NT2/D1 (cell line): ENCODE measurements at regions not wholly inside any gene's neighbourhood (a gene's known extent, or its start where the extent isn't known, plus 50 kb on each side); places are given as distances from the start of the nearest gene placed in this dataset.

Experiments
- DNase-seq: peaks from one replicate; pipeline ENCODE4 v3.0.0-alpha.2; 2011; ENCODE audit warnings: low read depth, low spot score
- H3K27me3 ChIP-seq: 2 replicates; pipeline ENCODE4 v1.6.0; 2011; ENCODE audit warnings: mild to moderate bottlenecking; ENCODE audit not compliant: insufficient read length, insufficient read depth
- H3K36me3 ChIP-seq: 2 replicates; pipeline ENCODE4 v1.6.1; 2011; ENCODE audit warnings: mild to moderate bottlenecking, low read length, mixed read lengths; ENCODE audit not compliant: insufficient read depth, insufficient read length
- H3K4me1 ChIP-seq: 2 replicates; pipeline ENCODE4 v1.5.1; 2011; ENCODE audit not compliant: insufficient read depth, insufficient read length
- H3K4me3 ChIP-seq: 2 replicates; pipeline ENCODE4 v1.5.1; 2011; ENCODE audit warnings: low read depth; ENCODE audit not compliant: insufficient read length
- H3K9ac ChIP-seq: 2 replicates; pipeline ENCODE4 v1.6.0; 2011; ENCODE audit warnings: low read depth; ENCODE audit not compliant: insufficient read length
- H3K9me3 ChIP-seq: 2 replicates; pipeline ENCODE4 v1.5.1; 2011; ENCODE audit warnings: mild to moderate bottlenecking, low read length; ENCODE audit not compliant: insufficient read depth
- SUZ12 ChIP-seq: IDR thresholded peaks from 2 replicates; pipeline ENCODE4 v1.6.1; 2011; ENCODE audit not compliant: insufficient read length, insufficient read depth; ENCODE audit errors: extremely low read depth
- YY1 ChIP-seq: IDR thresholded peaks from 2 replicates; pipeline ENCODE4 v1.6.1; 2011; ENCODE audit not compliant: insufficient read length, insufficient read depth
- ZNF274 ChIP-seq: IDR thresholded peaks from 2 replicates; pipeline ENCODE4 v1.6.1; 2011; ENCODE audit warnings: mild to moderate bottlenecking, low read depth, low read length

GRCh38 chr7:23966941-23967340, 256.9 kb downstream of the STK31 start:
- no peak overlapping the region for H3K4me3 ChIP-seq
- H3K9me3 ChIP-seq, result no peaks in the 10 kb centered on the region
- H3K4me1 ChIP-seq, result no peaks in the 10 kb centered on the region
- no peak for DNase-seq
- no peaks in the 10 kb centered on the region for H3K27me3 ChIP-seq
- no peaks in the 10 kb centered on the region for H3K36me3 ChIP-seq
- TF ChIP-seq YY1, result no peak
- no peak for TF ChIP-seq ZNF274
- no peak for TF ChIP-seq SUZ12
- no peak overlapping the region for H3K9ac ChIP-seq

GRCh38 chr7:23967949-23968599, 258.1 kb downstream of the STK31 start:
- no peak overlapping the region for H3K4me3 ChIP-seq
- H3K36me3 ChIP-seq, result no peaks in the 10 kb centered on the region
- H3K27me3 ChIP-seq, result no peaks in the 10 kb centered on the region
- no peak for TF ChIP-seq YY1
- TF ChIP-seq ZNF274, result no peak
- no peak for TF ChIP-seq SUZ12
- no peaks in the 10 kb centered on the region for H3K9me3 ChIP-seq
- H3K4me1 ChIP-seq, result no peaks in the 10 kb centered on the region
- H3K9ac ChIP-seq, result no peak overlapping the region
- DNase-seq, result no peak

- Histone ChIP-seq H3K4me3 (no peak overlapping the region), H3K4me1 (no peaks in the 10 kb centered on the region), H3K9ac (no peak overlapping the region), H3K9me3 (no peaks in the 10 kb centered on the region), H3K27me3 (no peaks in the 10 kb centered on the region), H3K36me3 (no peaks in the 10 kb centered on the region)
- TF ChIP-seq SUZ12 (no peak), ZNF274 (no peak), YY1 (no peak)
- no peak for DNase-seq
Measured at GRCh38 chr7:23968791-23969190, 258.8 kb downstream of the STK31 start.

GRCh38 chr7:23969443-23969842, 259.4 kb downstream of the STK31 start:
- H3K9me3 ChIP-seq, result no peaks in the 10 kb centered on the region
- DNase-seq, result no peak
- no peaks in the 10 kb centered on the region for H3K27me3 ChIP-seq
- no peak overlapping the region for H3K4me3 ChIP-seq
- H3K4me1 ChIP-seq, result no peaks in the 10 kb centered on the region
- H3K9ac ChIP-seq, result no peak overlapping the region
- TF ChIP-seq SUZ12 (no peak), YY1 (no peak), ZNF274 (no peak)
- H3K36me3 ChIP-seq, result no peaks in the 10 kb centered on the region

GRCh38 chr7:23970193-23970592, 260.2 kb downstream of the STK31 start:
- no peak overlapping the region for H3K4me3 ChIP-seq
- no peaks in the 10 kb centered on the region for H3K4me1 ChIP-seq
- no peaks in the 10 kb centered on the region for H3K9me3 ChIP-seq
- TF ChIP-seq SUZ12 (no peak), YY1 (no peak), ZNF274 (no peak)
- no peak overlapping the region for H3K9ac ChIP-seq
- H3K36me3 ChIP-seq, result no peaks in the 10 kb centered on the region
- no peaks in the 10 kb centered on the region for H3K27me3 ChIP-seq
- no peak for DNase-seq

GRCh38 chr7:23971031-23971430, 261.0 kb downstream of the STK31 start:
- no peaks in the 10 kb centered on the region for H3K36me3 ChIP-seq
- DNase-seq, result no peak
- H3K9ac ChIP-seq, result no peak overlapping the region
- H3K27me3 ChIP-seq, result no peaks in the 10 kb centered on the region
- no peak overlapping the region for H3K4me3 ChIP-seq
- no peaks in the 10 kb centered on the region for H3K9me3 ChIP-seq
- TF ChIP-seq ZNF274, result no peak
- no peak for TF ChIP-seq YY1
- TF ChIP-seq SUZ12, result no peak
- H3K4me1 ChIP-seq, result no peaks in the 10 kb centered on the region

- Histone ChIP-seq H3K4me3 (no peak overlapping the region), H3K27me3 (no peaks in the 10 kb centered on the region), H3K36me3 (no peaks in the 10 kb centered on the region), H3K9ac (no peak overlapping the region), H3K9me3 (no peaks in the 10 kb centered on the region), H3K4me1 (no peaks in the 10 kb centered on the region)
- TF ChIP-seq YY1 (no peak), ZNF274 (no peak), SUZ12 (no peak)
- no peak for DNase-seq
Measured at GRCh38 chr7:23972057-23972456, 262.0 kb downstream of the STK31 start.

- no peak overlapping the region for H3K9ac ChIP-seq
- H3K27me3 ChIP-seq, result no peaks in the 10 kb centered on the region
- no peaks in the 10 kb centered on the region for H3K9me3 ChIP-seq
- no peak for TF ChIP-seq SUZ12
- no peak for TF ChIP-seq ZNF274
- TF ChIP-seq YY1, result no peak
- no peaks in the 10 kb centered on the region for H3K36me3 ChIP-seq
- no peak overlapping the region for H3K4me3 ChIP-seq
- no peak for DNase-seq
- no peaks in the 10 kb centered on the region for H3K4me1 ChIP-seq
Measured at GRCh38 chr7:23973264-23973663, 263.2 kb downstream of the STK31 start.
